AG04449 (cell line): ENCODE measurements at regions not wholly inside any gene's neighbourhood (a gene's known extent, or its start where the extent isn't known, plus 50 kb on each side); places are given as distances from the start of the nearest gene placed in this dataset.
"Not testable (repeated sequence)": the region's sequence is repeated elsewhere in the genome, so short reads cannot be mapped to it uniquely, and the experiment has no call there.

Source experiments
- CTCF ChIA-PET: fragments of 350-600 bp; formaldehyde crosslinking; extraction: SDS; loops from one replicate; lab custom pipeline; 2021; ENCODE audit warnings: antibody characterized with exemption; lab: Yijun Ruan, JAX
- POLR2A ChIA-PET: fragments of 400-600, 350-600 bp; formaldehyde crosslinking; extraction: SDS; loops from one replicate; lab custom pipeline; 2020; ENCODE audit warnings: antibody characterized with exemption, inconsistent platforms; lab: Yijun Ruan, JAX
- DNase-seq: peaks from one replicate; pipeline ENCODE4 v3.0.0-alpha.2; 2010; ENCODE audit warnings: low read depth, low spot score
- H3K4me3 ChIP-seq: 2 replicates; pipeline ENCODE4 v1.5.1; 2011; ENCODE audit warnings: low read depth, mild to moderate bottlenecking, control low read depth, low read length

DNA sequence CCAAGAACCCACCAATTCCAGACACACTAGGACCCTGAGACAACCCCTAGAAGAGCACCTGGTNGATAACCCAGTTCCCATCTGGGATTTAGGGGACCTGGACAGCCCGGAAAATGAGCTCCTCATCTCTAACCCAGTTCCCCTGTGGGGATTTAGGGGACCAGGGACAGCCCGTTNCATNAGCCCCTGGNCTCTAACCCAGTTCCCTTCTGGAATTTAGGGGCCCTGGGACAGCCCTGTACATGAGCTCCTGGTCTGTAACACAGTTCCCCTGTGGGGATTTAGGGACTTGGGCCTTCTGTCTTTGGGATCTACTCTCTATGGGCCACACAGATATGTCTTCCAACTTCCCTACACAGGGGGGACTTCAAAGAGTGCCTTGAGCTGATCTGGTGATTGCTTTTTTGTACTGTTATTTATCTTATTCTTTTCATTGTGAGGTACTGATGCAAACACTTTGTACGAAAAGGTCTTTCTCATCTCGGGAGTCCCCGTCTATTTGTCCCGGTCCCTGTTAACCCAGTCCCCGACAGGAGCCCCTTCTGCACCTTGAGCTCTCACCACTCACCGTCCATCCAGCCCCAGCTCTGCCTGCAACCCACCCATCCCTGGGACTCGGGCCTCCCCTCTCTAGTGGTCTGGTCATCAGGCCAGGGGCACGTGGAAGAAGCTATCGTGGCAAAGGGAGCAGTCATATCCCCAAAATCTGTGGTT is 58.2 kb upstream of the PLCXD1 start:
- CTCF ChIA-PET, H3K4me3 ChIP-seq, DNase-seq, POLR2A ChIA-PET: not testable (repeated sequence)

DNA sequence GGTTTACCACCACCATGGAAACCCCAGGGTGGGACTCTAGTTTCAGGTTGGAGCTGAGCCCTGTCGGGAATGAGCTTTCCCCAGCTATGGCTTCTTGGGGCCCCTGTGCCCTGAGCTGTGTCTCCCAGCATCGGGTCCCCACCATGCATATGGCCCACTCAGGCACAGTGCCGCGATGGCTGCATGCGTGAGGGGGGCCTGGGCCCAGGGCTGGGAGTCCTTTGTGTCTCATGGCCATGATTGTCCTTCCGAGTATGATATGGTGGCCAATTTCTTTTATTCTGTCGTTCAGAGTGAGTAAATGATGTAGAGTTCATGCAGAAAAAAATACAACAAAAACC is 57.7 kb upstream of the PLCXD1 start:
- CTCF ChIA-PET, H3K4me3 ChIP-seq, POLR2A ChIA-PET, DNase-seq: not testable (repeated sequence)

DNA sequence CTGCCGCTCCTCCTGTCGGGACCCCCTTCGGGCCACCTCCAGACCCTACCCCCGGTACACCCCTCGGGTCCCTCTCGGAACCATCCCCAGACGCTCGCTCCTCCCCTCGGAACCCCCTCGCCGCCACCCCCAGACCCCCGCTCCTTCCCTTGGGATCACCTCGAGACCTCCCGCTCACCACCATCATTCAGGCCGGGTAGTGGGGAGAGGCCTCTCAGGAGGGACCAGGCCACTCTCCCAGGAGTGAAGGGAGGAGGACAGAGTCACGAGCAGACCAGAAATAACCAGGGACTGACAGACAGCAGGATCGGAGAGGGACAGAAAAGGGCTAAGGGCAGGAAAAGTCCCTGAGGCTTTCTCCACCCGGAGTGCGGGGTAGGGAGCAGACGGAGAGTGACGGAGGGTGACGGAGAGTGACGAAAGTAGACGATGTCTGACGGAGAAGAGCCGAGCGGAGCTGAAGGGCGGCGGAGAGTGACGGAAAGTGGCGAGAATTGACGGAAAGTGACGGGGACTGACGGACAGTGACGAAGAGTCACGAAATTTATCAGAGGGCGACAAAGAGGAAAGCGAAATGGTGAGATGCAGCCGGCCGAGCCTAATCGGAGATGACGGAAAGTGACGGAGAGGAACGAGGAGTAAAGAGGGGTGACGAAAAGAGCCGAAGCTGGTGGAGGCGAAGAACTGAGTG is 54.6 kb upstream of the PLCXD1 start:
- H3K4me3 ChIP-seq: peak overlapping the region; percentile 25; the same call in 1 of the 2 replicates
- DNase-seq, POLR2A ChIA-PET, CTCF ChIA-PET: not testable (repeated sequence)

DNA sequence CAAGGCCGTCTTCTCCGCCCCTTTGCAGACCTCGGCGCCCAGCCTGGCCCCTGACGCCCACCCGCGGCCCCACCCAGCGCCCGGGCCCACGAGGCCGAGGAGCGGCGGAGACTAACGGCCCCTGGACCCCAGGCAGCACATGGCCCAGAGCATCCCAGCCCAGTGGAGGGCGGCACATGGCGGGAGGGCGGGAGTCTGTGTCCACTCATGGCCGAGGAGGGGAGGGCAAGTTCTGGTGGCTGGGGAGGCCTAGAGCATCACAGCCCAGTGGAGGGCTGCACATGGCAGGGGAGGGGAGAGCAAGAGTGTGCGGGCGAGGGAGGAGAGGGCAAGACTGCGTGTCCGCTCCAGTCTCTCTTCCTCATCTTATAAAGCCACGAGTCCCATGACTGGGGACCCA is 53.8 kb upstream of the PLCXD1 start:
- POLR2A ChIA-PET, DNase-seq, H3K4me3 ChIP-seq, CTCF ChIA-PET: not testable (repeated sequence)
